ENCODE measurements at regions not wholly inside any gene's neighbourhood (a gene's known extent, or its start where the extent isn't known, plus 50 kb on each side); places are given as distances from the start of the nearest gene placed in this dataset.

DNA sequence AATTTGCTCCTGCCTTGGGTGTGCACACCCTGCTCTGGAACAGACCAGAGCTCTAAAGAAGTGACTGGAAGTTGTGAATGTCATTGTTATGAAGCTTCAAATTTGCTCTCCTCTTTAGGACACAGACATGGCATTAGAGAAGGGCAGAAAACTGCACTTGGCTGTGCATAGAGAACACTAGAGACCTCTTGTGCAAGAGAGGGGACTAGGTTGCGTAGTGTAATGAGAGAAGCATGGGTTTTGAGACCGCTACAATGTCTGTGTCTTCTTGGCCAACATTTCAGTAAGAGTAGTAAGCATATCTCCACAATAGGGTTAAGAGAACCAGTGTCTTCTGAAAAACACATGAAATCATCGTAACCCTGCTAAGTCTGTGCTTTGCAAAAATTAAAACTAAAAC lies 423.3 kb downstream of the SPRY2 start:
- TF ChIP-seq, protein P1, sequence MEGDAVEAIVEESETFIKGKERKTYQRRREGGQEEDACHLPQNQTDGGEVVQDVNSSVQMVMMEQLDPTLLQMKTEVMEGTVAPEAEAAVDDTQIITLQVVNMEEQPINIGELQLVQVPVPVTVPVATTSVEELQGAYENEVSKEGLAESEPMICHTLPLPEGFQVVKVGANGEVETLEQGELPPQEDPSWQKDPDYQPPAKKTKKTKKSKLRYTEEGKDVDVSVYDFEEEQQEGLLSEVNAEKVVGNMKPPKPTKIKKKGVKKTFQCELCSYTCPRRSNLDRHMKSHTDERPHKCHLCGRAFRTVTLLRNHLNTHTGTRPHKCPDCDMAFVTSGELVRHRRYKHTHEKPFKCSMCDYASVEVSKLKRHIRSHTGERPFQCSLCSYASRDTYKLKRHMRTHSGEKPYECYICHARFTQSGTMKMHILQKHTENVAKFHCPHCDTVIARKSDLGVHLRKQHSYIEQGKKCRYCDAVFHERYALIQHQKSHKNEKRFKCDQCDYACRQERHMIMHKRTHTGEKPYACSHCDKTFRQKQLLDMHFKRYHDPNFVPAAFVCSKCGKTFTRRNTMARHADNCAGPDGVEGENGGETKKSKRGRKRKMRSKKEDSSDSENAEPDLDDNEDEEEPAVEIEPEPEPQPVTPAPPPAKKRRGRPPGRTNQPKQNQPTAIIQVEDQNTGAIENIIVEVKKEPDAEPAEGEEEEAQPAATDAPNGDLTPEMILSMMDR (IDR thresholded peaks at IDR 0.05) = no peak
- no peak for TF ChIP-seq POLR2AphosphoS5 (IDR thresholded peaks at IDR 0.05)
- TF ChIP-seq POLR2A (IDR thresholded peaks at IDR 0.05; ENCODE audit: low read depth) = no peak
- TF ChIP-seq EP300 (IDR thresholded peaks at IDR 0.05) = no peak

All from esophagus muscularis mucosa (tissue), 4 donors.